ENCODE measurements at regions not wholly inside any gene's neighbourhood (a gene's known extent, or its start where the extent isn't known, plus 50 kb on each side); places are given as distances from the start of the nearest gene placed in this dataset.

DNA sequence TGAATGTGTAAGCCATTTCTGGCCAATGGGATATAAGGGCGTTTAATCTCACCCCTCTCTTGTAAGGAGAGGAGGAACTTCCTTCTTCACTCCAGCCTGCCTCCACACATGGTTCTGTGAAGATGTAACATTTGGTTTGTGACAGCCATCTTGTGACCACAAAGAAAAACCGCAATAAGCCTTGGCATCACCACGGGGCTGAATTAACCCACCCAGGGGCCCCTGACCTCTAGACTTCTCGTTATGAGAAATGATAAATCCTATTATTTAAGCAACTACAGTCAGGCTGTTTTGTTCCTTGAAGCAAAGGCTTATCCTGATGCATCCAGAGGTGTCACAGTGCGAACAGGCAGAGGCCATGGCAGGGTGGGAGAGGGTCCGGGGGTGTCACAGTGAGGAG lies 139.7 kb downstream of the CDC5L start:
- H3K4me3 ChIP-seq (ENCODE audit: low read depth, low read length): no peak overlapping the region
- TF ChIP-seq, protein P1, sequence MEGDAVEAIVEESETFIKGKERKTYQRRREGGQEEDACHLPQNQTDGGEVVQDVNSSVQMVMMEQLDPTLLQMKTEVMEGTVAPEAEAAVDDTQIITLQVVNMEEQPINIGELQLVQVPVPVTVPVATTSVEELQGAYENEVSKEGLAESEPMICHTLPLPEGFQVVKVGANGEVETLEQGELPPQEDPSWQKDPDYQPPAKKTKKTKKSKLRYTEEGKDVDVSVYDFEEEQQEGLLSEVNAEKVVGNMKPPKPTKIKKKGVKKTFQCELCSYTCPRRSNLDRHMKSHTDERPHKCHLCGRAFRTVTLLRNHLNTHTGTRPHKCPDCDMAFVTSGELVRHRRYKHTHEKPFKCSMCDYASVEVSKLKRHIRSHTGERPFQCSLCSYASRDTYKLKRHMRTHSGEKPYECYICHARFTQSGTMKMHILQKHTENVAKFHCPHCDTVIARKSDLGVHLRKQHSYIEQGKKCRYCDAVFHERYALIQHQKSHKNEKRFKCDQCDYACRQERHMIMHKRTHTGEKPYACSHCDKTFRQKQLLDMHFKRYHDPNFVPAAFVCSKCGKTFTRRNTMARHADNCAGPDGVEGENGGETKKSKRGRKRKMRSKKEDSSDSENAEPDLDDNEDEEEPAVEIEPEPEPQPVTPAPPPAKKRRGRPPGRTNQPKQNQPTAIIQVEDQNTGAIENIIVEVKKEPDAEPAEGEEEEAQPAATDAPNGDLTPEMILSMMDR (IDR thresholded peaks at IDR 0.05; ENCODE audit: low read depth, low read length): no peak

DNA sequence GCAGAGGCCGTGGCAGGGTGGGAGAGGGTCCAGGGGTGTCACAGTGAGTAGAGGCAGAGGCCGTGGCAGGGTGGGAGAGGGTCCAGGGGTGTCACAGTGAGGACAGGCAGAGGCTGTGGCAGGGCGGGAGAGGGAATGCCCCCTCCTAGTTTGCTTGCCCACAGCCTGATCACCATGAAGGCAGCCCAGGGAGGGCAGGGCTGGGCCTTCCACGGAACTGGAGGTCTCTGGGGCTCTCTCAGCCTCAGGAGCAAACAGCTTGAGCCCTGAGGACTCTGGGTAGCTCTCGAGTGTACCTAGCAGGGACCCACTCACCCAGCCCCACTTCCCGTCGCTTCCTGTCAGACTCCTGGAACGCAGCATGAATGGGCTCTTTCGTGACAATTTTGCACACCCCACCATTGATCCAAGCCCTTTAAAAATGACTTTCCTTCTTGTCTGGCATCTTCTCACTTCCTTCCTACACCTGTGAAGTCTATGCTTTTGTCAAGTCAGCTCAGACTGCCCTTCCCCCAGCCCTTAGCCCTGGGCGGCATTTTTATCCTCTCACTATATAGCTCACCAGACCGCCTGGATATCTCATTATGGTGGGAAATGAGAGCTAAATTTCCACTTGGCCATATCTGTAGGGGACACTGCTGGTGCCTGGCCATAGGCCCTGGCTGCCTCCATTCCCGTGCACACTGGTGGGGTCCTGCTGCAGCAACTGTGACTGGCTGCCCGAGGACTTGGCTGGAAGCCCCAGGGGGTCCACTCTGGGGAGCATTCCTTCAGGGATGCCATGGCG lies 140.3 kb downstream of the CDC5L start:
- H3K4me3 ChIP-seq (ENCODE audit: low read depth, low read length): no peak overlapping the region
- TF ChIP-seq, protein P1 (IDR thresholded peaks at IDR 0.05; ENCODE audit: low read depth, low read length): no peak

DNA sequence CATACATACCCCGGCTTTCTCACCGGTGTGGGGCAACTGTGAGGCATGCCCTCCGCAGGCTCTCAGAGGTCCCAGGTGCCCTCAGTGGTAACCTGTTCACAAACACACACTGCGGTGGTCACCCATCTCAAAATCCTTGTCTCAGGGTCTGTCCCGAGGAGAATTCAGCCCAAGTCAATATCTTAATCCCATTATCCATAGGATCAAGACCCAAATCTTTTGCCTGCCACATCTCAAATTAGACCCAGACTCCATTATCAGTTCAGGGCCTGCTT lies 140.8 kb downstream of the CDC5L start:
- no peak overlapping the region for H3K4me3 ChIP-seq (ENCODE audit: low read depth, low read length)
- TF ChIP-seq, protein P1 (IDR thresholded peaks at IDR 0.05; ENCODE audit: low read depth, low read length): no peak

DNA sequence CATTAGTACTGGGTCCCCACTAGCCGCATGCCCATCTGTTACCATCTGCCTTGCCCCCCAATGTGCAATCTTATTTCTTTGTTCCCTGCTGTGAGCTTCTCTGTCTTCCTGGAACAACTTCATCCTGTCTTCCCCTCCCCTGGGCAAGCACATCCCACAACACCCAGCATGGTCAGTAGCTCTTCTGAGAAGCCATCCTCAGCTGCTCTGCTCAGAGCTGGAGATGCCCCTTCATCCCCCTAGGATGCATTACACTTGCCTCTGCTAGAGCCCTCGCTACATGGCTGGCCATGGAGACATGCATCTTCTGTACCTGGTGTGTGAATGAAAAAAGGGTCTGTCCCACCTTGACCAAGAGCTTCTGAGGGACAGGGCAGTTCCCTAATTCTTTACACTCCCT lies 141.2 kb downstream of the CDC5L start:
- H3K4me3 ChIP-seq (ENCODE audit: low read depth, low read length): no peak overlapping the region
- TF ChIP-seq, protein P1 (IDR thresholded peaks at IDR 0.05; ENCODE audit: low read depth, low read length): no peak

DNA sequence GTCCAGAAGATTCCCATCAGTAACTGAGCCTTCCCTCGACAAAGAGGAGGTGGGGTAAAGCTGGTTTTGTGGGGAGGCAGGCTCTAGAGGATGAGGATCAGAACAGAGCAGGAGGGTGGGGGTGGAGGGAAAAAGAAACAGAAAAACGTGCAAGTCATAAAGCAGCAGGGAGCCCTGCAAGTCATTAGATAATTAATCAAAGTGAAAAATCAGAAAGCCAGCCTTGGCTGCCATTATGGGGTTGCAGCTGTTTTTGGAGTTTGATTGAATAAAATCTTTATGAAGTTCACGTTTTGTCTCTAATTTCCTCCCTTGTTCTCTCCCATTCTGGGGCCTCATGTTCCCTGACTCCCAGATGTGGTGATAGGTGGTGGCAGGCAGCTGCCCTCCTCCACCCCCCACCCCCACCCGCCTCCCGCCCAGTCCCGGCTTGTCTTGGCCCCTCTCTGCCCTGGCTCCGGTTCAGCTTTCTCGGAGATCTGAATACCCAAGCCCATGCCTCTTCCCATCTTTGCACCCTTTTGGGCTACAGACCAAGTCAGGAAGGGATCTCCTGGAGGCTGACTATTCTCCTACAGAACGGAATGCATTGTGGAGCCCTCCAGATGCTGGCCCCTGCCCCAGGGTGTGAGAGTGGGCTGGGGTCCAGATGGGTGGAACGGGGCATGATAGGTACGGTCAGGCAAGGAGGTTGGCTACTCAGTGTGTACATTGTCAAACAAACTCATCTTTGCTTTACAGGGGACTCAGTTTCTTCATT lies 141.8 kb downstream of the CDC5L start:
- no peak overlapping the region for H3K4me3 ChIP-seq (ENCODE audit: low read depth, low read length)
- TF ChIP-seq, protein P1 (IDR thresholded peaks at IDR 0.05; ENCODE audit: low read depth, low read length): no peak

DNA sequence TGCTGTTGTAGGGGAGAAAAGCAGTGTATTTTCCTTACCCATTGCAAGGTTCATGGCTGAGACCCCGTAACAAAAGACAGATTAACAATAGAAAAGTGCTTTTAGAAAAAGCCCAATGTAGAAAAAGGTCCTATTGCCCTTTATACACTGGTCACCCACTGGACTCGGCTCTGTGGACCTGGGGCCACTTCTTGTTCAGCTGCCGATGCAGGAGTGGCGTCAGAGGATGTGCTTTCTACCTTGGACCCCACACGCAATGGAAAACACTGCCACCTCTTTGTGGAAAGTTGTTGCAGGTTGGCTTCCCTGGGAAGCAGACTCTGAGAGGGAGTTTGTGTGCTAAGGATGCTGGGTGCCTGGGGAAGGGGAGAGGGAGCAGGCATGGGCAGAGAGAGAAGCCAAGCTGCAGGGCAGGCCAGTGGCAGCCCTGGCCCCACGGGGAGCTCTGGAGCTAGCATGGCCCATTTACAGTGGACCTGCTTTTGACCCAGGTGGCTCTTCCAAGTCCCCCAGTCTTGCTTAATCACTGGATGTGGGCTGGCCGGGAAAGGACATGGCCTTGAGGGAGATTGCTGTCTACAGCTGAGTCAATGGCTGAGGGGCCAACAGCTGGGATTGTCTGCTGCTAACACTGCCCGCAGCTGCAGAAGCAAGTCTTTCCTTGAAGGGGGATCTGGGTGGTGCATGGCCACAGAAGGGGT lies 142.9 kb downstream of the CDC5L start:
- H3K4me3 ChIP-seq (ENCODE audit: low read depth, low read length): no peak overlapping the region
- TF ChIP-seq, protein P1 (IDR thresholded peaks at IDR 0.05; ENCODE audit: low read depth, low read length): no peak

DNA sequence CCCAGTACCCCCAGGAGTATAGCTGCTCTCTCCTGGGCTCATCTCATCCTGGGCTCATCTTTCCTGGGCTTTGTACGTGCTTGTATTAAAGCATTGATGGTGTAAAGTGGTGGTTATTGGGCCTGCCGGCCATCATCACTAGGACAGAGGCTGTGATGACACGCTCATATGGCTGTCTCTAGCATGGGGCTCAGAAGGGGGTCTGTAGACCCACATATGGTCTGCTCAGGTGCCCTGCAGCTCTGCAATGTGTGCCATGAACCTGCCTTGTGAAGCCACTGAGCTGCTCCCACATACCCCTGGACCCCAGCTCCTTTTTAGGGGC lies 143.4 kb downstream of the CDC5L start:
- TF ChIP-seq, protein P1 (IDR thresholded peaks at IDR 0.05; ENCODE audit: low read depth, low read length): no peak
- no peak overlapping the region for H3K4me3 ChIP-seq (ENCODE audit: low read depth, low read length)
